Chondrocyte (in vitro differentiated cells): ENCODE measurements at regions not wholly inside any gene's neighbourhood (a gene's known extent, or its start where the extent isn't known, plus 50 kb on each side); places are given as distances from the start of the nearest gene placed in this dataset.
"Not testable (repeated sequence)": the region's sequence is repeated elsewhere in the genome, so short reads cannot be mapped to it uniquely, and the experiment has no call there.

ENCODE experiments used
- DNase-seq: peaks from one replicate; pipeline ENCODE4 v3.0.0; 2021; ENCODE audit warnings: mixed read lengths, low spot score
- H3K27ac Mint-ChIP-seq: one replicate; pipeline ENCODE4 v1.8.0; 2021; ENCODE audit warnings: mild to moderate bottlenecking, moderate library complexity, mixed read lengths; ENCODE audit not compliant: unreplicated experiment
- H3K27me3 Mint-ChIP-seq: 2 replicates; pipeline ENCODE4 v1.8.0; 2021; ENCODE audit warnings: low read depth, mixed read lengths
- H3K36me3 Mint-ChIP-seq: 2 replicates; pipeline ENCODE4 v1.8.0; 2021; ENCODE audit warnings: low read depth, mixed read lengths
- H3K4me1 Mint-ChIP-seq: 2 replicates; pipeline ENCODE4 v1.8.0; 2021; ENCODE audit warnings: low read depth, mild to moderate bottlenecking, mixed read lengths
- H3K4me3 Mint-ChIP-seq: one replicate; pipeline ENCODE4 v1.8.0; 2021; ENCODE audit warnings: mild to moderate bottlenecking, moderate library complexity, mixed read lengths; ENCODE audit not compliant: unreplicated experiment
- H3K9me3 Mint-ChIP-seq: 2 replicates; pipeline ENCODE4 v1.8.0; 2021; ENCODE audit warnings: low read depth, mixed read lengths
- CTCF ChIP-seq: fragments of 200-600 bp; sonication (generic); IDR thresholded peaks from 2 replicates; pipeline ENCODE4 v1.5.0; 2021; ENCODE audit warnings: antibody characterized with exemption, mild to moderate bottlenecking, moderate library complexity

GRCh38 chr7:79740076-79740475, 286.6 kb upstream of the MAGI2 start:
- no peak for DNase-seq
- no peak overlapping the region for H3K27ac Mint-ChIP-seq
- H3K4me3 Mint-ChIP-seq = no peak overlapping the region
- H3K27me3 Mint-ChIP-seq = peaks cover 9% of the 10 kb centered on the region
- H3K9me3 Mint-ChIP-seq = no peaks in the 10 kb centered on the region
- no peak for TF ChIP-seq CTCF
- no peaks in the 10 kb centered on the region for H3K36me3 Mint-ChIP-seq
- H3K4me1 Mint-ChIP-seq = no peaks in the 10 kb centered on the region

GRCh38 chr7:79739036-79739709, 285.7 kb upstream of the MAGI2 start:
- H3K9me3 Mint-ChIP-seq, H3K4me3 Mint-ChIP-seq, H3K4me1 Mint-ChIP-seq, DNase-seq, H3K36me3 Mint-ChIP-seq, H3K27me3 Mint-ChIP-seq, H3K27ac Mint-ChIP-seq: not testable (repeated sequence)

GRCh38 chr7:79736418-79736817, 283.0 kb upstream of the MAGI2 start:
- peaks cover 6% of the 10 kb centered on the region for H3K27me3 Mint-ChIP-seq
- H3K4me1 Mint-ChIP-seq = no peaks in the 10 kb centered on the region
- no peak for TF ChIP-seq CTCF
- no peak for DNase-seq
- H3K27ac Mint-ChIP-seq = no peak overlapping the region
- peaks cover 23% of the 10 kb centered on the region for H3K9me3 Mint-ChIP-seq
- peaks cover 1% of the 10 kb centered on the region for H3K36me3 Mint-ChIP-seq
- H3K4me3 Mint-ChIP-seq = no peak overlapping the region

- peaks cover 3% of the 10 kb centered on the region for H3K27me3 Mint-ChIP-seq
- TF ChIP-seq CTCF = no peak
- H3K4me1 Mint-ChIP-seq = no peaks in the 10 kb centered on the region
- H3K36me3 Mint-ChIP-seq = peaks cover 1% of the 10 kb centered on the region
- H3K27ac Mint-ChIP-seq = no peak overlapping the region
- no peak overlapping the region for H3K4me3 Mint-ChIP-seq
- DNase-seq = no peak
- H3K9me3 Mint-ChIP-seq = peaks cover 28% of the 10 kb centered on the region
Measured at GRCh38 chr7:79735012-79735411, 281.5 kb upstream of the MAGI2 start.

GRCh38 chr7:79734181-79734580, 280.7 kb upstream of the MAGI2 start:
- peaks cover 28% of the 10 kb centered on the region for H3K9me3 Mint-ChIP-seq
- H3K4me3 Mint-ChIP-seq = no peak overlapping the region
- no peak overlapping the region for H3K27ac Mint-ChIP-seq
- H3K27me3 Mint-ChIP-seq = peaks cover 3% of the 10 kb centered on the region
- no peaks in the 10 kb centered on the region for H3K4me1 Mint-ChIP-seq
- no peak for DNase-seq
- TF ChIP-seq CTCF = no peak
- peaks cover 1% of the 10 kb centered on the region for H3K36me3 Mint-ChIP-seq

- Mint-ChIP-seq H3K4me3 (no peak overlapping the region), H3K9me3 (peaks cover 35% of the 10 kb centered on the region), H3K27ac (no peak overlapping the region), H3K4me1 (no peaks in the 10 kb centered on the region), H3K36me3 (peaks cover 1% of the 10 kb centered on the region), H3K27me3 (peaks cover 6% of the 10 kb centered on the region)
- TF ChIP-seq CTCF = no peak
- no peak for DNase-seq
Measured at GRCh38 chr7:79732535-79732934, 279.1 kb upstream of the MAGI2 start.
